Endodermal cell (in vitro differentiated cells): ENCODE measurements at regions not wholly inside any gene's neighbourhood (a gene's known extent, or its start where the extent isn't known, plus 50 kb on each side); places are given as distances from the start of the nearest gene placed in this dataset.

Experiments
- DNase-seq: peaks from one replicate; pipeline ENCODE4 v3.0.0-alpha.2; 2017
- H3K27ac ChIP-seq: 2 replicates; pipeline ENCODE4 v1.5.1; 2013; ENCODE audit warnings: mild to moderate bottlenecking, low read depth, low read length, moderate library complexity
- H3K27me3 ChIP-seq: 2 replicates; pipeline ENCODE4 v1.6.1; 2013; ENCODE audit warnings: mild to moderate bottlenecking, low read length, moderate library complexity; ENCODE audit not compliant: insufficient read depth, control insufficient read depth, poor library complexity, severe bottlenecking
- H3K36me3 ChIP-seq: 2 replicates; pipeline ENCODE4 v1.7.0; 2013; ENCODE audit warnings: mild to moderate bottlenecking, low read length, moderate library complexity; ENCODE audit not compliant: control insufficient read depth, insufficient read depth
- H3K4me1 ChIP-seq: one replicate; pipeline ENCODE4 v1.7.0; 2013; ENCODE audit warnings: low read length; ENCODE audit not compliant: control insufficient read depth, insufficient read depth
- H3K4me3 ChIP-seq: 2 replicates; pipeline ENCODE4 v1.5.1; 2013; ENCODE audit warnings: mild to moderate bottlenecking, low read length, moderate library complexity
- H3K9ac ChIP-seq: 2 replicates; pipeline ENCODE4 v1.6.1; 2013; ENCODE audit warnings: mild to moderate bottlenecking, low read length, moderate library complexity; ENCODE audit not compliant: poor library complexity, severe bottlenecking; ENCODE audit errors: extremely low read depth
- H3K9me3 ChIP-seq: 2 replicates; pipeline ENCODE4 v1.6.1; 2013; ENCODE audit warnings: mild to moderate bottlenecking, low read length, moderate library complexity; ENCODE audit not compliant: control insufficient read depth
- H3K27ac Mint-ChIP-seq: 2 replicates; pipeline ENCODE4 v1.8.0; 2020; ENCODE audit warnings: mixed read lengths
- H3K27me3 Mint-ChIP-seq: 2 replicates; pipeline ENCODE4 v1.8.0; 2021; ENCODE audit warnings: mild to moderate bottlenecking, mixed read lengths; ENCODE audit not compliant: insufficient read depth
- H3K36me3 Mint-ChIP-seq: 2 replicates; pipeline ENCODE4 v1.8.0; 2020; ENCODE audit warnings: low read depth, mixed read lengths
- H3K4me1 Mint-ChIP-seq: 2 replicates; pipeline ENCODE4 v1.8.0; 2020; ENCODE audit warnings: mixed read lengths
- H3K4me3 Mint-ChIP-seq: 2 replicates; pipeline ENCODE4 v1.8.0; 2020; ENCODE audit warnings: mild to moderate bottlenecking, moderate library complexity, mixed read lengths
- H3K9me3 Mint-ChIP-seq: 2 replicates; pipeline ENCODE4 v1.8.0; 2020; ENCODE audit warnings: mild to moderate bottlenecking, mixed read lengths
- CTCF ChIP-seq: fragments of 200-600 bp; sonication (generic); conservative IDR thresholded peaks from 2 replicates; pipeline ENCODE4 v1.5.0; 2021; ENCODE audit warnings: antibody characterized with exemption, mild to moderate bottlenecking
- WGBS, 2 experiments: methylation state at CpG; one replicate each; pipeline versions ENCODE4 v1.1.5 to v1.1.7; 2013; ENCODE audit warnings: missing lambda C conversion rate in 2 of 2, mixed read lengths in 1 of 2; ENCODE audit not compliant: insufficient coverage in 1 of 2, insufficient read length in 1 of 2; 5-methylcytosine and 5-hydroxymethylcytosine counted together

- peaks cover 18% of the 10 kb centered on the region for H3K4me1 Mint-ChIP-seq
- H3K4me1 ChIP-seq = no peaks in the 10 kb centered on the region
- DNase-seq = no peak
- no peak overlapping the region for H3K27ac Mint-ChIP-seq
- no peaks in the 10 kb centered on the region for H3K9me3 Mint-ChIP-seq
- no peak for TF ChIP-seq CTCF
- no peak overlapping the region for H3K9ac ChIP-seq
- no peaks in the 10 kb centered on the region for H3K27me3 Mint-ChIP-seq
- 90% methylated on average over 3 of the region's 3 CpGs; no CpG with 5 or more reads in 1 of the 2 experiments for WGBS, 2 experiments
- no peaks in the 10 kb centered on the region for H3K9me3 ChIP-seq
- no peaks in the 10 kb centered on the region for H3K36me3 Mint-ChIP-seq
- no peaks in the 10 kb centered on the region for H3K27me3 ChIP-seq
- no peak overlapping the region for H3K4me3 Mint-ChIP-seq
- H3K4me3 ChIP-seq = no peak overlapping the region
- no peak overlapping the region for H3K27ac ChIP-seq
- no peaks in the 10 kb centered on the region for H3K36me3 ChIP-seq
Observed at GRCh38 chr4:124941267-124941666, 228.7 kb upstream of the ANKRD50 start.

- TF ChIP-seq CTCF = no peak
- no peak overlapping the region for H3K27ac Mint-ChIP-seq
- H3K4me3 Mint-ChIP-seq = no peak overlapping the region
- WGBS, 2 experiments = 71 to 91% methylated on average over 1 to 3 of the region's 3 CpGs
- Histone ChIP-seq H3K36me3 (no peaks in the 10 kb centered on the region), H3K4me1 (no peaks in the 10 kb centered on the region), H3K27ac (no peak overlapping the region), H3K9me3 (no peaks in the 10 kb centered on the region), H3K27me3 (no peaks in the 10 kb centered on the region), H3K9ac (no peak overlapping the region), H3K4me3 (no peak overlapping the region)
- no peaks in the 10 kb centered on the region for H3K36me3 Mint-ChIP-seq
- no peak for DNase-seq
- H3K9me3 Mint-ChIP-seq = no peaks in the 10 kb centered on the region
- H3K4me1 Mint-ChIP-seq = peaks cover 18% of the 10 kb centered on the region
- H3K27me3 Mint-ChIP-seq = no peaks in the 10 kb centered on the region
Observed at GRCh38 chr4:124940387-124940786, 227.9 kb upstream of the ANKRD50 start.

GRCh38 chr4:124939908-124940307, 227.4 kb upstream of the ANKRD50 start:
- no peaks in the 10 kb centered on the region for H3K27me3 Mint-ChIP-seq
- no peak for TF ChIP-seq CTCF
- DNase-seq = no peak
- Histone ChIP-seq H3K9me3 (no peaks in the 10 kb centered on the region), H3K36me3 (no peaks in the 10 kb centered on the region), H3K27ac (no peak overlapping the region), H3K27me3 (no peaks in the 10 kb centered on the region), H3K4me1 (peaks cover under 1% of the 10 kb centered on the region), H3K9ac (no peak overlapping the region), H3K4me3 (no peak overlapping the region)
- no peaks in the 10 kb centered on the region for H3K9me3 Mint-ChIP-seq
- peaks cover 21% of the 10 kb centered on the region for H3K4me1 Mint-ChIP-seq
- no peaks in the 10 kb centered on the region for H3K36me3 Mint-ChIP-seq
- WGBS, 2 experiments = 78% methylated on average over 1 of the region's 1 CpG; no CpG with 5 or more reads in 1 of the 2 experiments
- H3K27ac Mint-ChIP-seq = no peak overlapping the region
- no peak overlapping the region for H3K4me3 Mint-ChIP-seq
